Daoy (cell line): ENCODE measurements at regions not wholly inside any gene's neighbourhood (a gene's known extent, or its start where the extent isn't known, plus 50 kb on each side); places are given as distances from the start of the nearest gene placed in this dataset.
A peak's percentile ranks its signal among the peaks of the same experiment; 100 is the strongest.

Source experiments
- DNase-seq: peaks from one replicate; pipeline ENCODE4 v3.0.0-alpha.2; 2015; ENCODE audit warnings: low read depth

DNA sequence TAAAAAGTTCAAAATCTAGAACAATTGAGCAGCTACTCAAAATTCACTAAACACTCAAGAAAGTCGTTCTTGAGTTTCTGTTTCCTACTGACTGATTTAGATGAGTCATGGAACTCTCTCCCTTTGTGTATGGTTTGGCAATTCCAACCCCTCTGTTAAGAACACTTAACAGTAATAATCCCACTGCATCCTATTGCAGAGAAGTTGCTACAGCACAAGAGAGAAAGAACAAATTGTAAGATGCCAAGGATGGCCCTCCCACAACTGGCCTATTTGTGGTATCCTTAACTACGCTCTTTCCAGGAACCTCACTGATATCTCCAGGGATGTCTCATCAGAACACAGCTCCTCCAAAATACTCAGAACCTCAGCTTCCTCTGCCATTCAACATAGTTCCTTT lies 701.8 kb upstream of the TENM3 start:
- DNase-seq = no peak

DNA sequence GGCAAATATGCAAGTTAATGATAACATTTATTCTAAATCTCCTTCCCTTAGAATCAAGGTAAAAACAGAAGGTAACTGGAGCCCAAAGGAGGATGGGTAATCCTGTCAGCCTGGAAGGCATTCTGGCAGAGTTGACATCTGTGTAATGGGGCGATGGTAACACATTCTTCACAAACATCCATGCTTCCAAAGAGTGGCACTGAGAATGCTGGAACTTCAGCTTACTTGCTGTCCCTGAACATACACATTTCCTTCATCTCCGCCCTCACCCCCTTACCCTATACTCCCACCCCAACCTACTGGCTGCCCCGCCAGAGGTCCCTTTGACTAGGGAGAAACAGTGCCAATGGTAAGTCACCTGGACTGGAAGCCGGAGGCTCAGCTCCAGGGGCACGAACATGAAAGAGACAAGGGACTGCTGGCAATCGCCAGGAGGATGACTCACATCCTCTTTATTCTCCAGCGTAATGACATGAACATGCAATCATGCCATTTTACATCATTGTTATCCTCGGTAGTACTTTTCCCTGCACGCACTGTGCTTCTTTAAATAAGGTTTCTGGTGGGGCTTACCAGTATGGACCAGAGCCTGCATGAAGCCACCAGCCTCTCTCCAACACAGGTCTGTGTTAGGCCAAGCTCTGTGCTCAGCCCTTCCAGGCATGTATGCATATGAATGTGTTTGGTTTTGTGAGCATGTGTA lies 694.2 kb upstream of the TENM3 start:
- DNase-seq = peak; percentile 83

- DNase-seq = no peak
These were observed 693.5 kb upstream of the TENM3 start for GRCh38 chr4:181549576-181550188.

GRCh38 chr4:181550381-181550780 lies 692.8 kb upstream of the TENM3 start:
- no peak for DNase-seq

GRCh38 chr4:181559637-181560036 lies 683.6 kb upstream of the TENM3 start:
- no peak for DNase-seq

GRCh38 chr4:181562399-181562798 lies 680.8 kb upstream of the TENM3 start:
- no peak for DNase-seq

DNA sequence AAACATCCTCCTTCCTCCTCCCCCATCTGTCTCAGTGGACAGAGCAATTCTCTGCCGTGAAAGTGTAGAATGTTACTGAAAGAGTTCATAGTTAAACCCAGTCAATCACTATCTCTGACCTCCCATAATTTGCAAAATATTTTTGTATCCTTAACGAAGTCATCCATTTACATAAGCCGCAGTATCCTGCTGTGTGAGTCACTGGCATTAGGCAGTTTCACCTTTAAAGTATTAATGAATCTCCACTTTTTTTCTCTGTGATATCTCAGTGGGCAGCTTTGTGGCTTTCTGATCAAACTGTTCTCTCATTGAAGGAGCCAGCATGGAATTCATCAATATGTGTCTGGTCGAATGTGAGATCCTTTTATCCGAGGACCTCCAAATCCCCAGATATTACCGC lies 678.6 kb upstream of the TENM3 start:
- DNase-seq = no peak

GRCh38 chr4:181566490-181566889 lies 676.7 kb upstream of the TENM3 start:
- no peak for DNase-seq

- DNase-seq = peak; percentile 9
These were observed 673.6 kb upstream of the TENM3 start for GRCh38 chr4:181569553-181569952.

DNA sequence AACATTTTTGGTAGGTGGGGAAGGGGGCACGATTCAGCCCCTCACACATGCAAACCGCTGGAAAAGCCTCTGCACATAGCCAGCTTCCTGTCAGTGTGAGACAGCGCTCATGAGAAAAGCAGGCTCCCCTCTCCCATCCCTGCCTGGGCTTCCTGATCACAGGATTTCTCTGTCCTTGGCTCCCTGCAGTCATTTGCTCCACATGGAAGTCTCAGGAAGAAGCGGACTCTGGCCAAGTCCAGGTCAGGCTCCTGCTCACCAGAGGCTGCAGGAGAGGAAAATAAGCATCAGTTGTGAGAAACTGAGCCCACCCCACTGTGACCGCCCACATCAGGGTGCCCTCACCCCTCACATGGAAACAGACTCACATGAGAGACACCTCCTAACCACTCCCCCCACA lies 664.3 kb upstream of the TENM3 start:
- DNase-seq = no peak

- no peak for DNase-seq
These were observed 663.7 kb upstream of the TENM3 start for GRCh38 chr4:181579486-181579885.

DNA sequence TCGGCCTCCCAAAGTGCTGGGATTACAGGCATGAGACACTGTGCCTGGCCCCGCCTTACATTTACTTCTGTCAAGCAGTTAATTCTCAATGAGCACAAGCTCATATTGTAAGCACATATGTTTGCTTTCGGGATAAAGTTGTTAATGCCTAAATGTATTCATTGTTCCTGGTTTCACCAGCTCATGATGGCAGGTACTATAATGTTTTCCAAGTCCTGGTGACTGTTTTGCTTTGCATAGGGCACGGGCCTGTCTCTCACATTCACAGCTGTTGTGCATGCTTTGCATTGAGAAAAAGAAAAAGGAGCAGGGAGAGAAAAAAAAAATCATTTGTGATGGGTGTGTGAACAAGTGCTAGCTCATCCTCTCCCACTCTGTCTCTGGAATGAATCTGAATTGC lies 661.2 kb upstream of the TENM3 start:
- no peak for DNase-seq

GRCh38 chr4:181582595-181582994 lies 660.6 kb upstream of the TENM3 start:
- no peak for DNase-seq

DNA sequence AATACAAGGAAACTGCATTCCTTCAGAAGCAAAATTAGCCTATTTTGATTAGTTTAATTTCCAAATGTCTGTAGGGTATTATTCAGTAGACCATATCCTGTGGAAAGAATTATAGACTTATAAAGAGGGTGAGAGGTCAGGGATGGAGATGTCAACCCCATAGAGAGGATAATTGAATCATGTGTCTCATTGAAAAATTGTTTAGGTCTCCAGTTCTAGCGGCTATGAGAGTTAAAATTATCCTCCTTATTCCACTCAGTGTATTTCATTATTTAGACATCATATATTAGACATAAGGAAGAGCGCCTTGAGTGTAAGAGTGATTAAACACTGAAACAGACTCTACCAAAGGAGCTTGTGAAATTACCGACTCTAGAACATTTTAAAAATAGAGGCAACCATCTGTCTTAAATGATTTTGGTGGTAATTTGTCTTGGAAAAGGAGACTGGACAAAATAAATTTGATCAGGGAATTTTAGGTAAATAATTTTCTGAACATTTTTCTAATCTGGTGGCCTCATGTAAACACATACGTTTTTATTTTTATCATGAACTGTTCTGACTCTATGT lies 654.4 kb upstream of the TENM3 start:
- no peak for DNase-seq

DNA sequence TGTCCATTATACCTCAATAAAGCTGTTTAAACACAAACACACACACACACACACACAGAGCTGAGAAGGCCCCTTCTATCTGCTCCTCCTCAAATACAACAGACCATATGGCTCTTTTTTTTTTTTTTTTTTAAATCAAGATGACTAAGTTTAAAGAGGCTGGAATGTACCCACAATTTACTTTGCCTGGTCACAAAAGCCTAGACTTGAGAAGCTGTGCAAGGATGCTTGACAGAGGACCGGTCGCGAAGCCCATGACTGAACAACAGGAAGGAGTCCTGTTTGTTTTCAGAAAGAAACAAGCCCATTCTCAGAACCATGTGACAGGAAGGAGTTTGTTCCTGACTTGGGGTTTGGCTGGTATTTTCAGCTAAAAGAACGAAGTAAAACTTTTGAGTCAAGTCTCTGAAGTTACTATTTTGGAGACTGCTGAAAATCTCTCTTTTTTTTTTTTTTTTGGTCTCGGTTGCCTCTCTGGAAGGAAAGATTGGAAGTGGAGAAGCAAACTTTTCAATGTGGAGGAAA lies 650.9 kb upstream of the TENM3 start:
- DNase-seq = no peak

DNA sequence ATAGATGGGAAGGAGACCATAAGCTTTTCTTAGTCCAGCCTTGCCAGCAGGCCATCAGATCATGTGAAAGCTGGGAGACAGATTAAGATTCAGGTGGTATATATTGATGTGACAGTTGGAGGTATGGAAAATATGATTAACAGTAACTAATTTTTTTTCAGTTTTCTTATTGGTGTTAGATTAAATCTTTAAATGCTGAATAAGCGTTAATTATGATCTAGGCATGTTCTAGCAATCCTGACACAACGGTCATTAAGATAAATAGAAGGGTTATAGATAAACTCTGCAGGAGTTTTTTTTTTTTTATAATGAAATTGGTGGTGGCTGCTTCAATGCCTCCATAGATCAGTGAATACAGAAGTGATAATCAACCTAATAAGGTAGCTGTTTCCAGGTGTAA lies 649.5 kb upstream of the TENM3 start:
- DNase-seq = no peak

- no peak for DNase-seq
These were observed 649.0 kb upstream of the TENM3 start for GRCh38 chr4:181594188-181594587.

DNA sequence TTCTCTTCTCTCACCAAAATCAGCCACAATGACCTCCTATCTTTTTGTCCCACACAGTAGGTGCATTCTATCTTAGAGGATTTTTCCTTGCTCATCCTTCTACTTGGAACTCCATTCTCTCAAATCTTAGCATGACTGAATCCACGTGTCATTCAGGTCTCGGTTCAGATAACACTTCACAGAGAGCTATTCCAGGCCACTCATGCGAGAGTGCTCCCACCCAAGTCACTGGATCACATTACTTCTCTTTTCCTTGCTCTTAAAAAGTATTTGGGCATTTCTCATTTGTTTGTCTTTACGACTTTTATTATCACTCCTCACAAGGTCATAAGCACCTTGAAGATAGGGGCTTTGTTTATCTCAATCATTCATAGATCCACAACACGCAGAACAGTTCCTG lies 647.5 kb upstream of the TENM3 start:
- no peak for DNase-seq

GRCh38 chr4:181597766-181598165 lies 645.4 kb upstream of the TENM3 start:
- DNase-seq = peak; percentile 11

DNA sequence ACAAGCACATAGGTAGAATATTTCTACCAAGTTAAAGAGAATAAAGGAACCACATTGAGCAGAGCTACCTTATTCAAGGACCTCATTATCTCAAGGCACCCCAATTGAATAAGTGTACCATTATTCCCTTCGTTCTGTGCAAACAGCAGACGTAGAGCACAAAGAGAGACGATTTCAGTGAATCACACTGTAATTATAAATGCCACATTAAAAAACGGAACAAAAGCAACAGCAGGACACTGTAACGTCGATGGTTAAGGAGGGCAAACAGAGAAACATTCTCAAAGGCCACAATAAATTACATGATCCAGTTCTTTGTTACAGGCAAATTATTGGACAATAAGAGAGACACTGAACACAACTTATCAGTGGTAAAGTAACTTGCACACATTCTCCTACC lies 644.1 kb upstream of the TENM3 start:
- DNase-seq = no peak

DNA sequence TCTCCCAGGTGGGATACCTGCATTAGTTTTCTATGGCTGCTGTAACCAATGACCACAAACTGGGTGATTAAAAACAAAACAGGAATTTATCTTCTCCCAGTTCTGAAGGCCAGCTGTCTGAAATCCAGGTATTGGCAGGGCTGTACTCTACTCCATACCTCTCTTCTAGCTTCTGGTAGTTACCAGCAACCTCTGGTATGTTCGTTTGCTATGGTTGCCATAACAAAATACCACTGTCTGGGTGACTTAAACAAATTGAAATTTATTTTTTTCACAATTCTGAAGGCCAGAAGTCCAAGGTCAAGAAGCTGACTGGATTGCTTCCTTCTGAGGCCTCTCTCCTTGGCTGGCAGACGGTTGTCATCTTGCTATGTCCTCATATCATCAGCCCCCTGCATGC lies 642.1 kb upstream of the TENM3 start:
- DNase-seq = no peak

GRCh38 chr4:181604546-181604945 lies 638.7 kb upstream of the TENM3 start:
- DNase-seq = no peak

- DNase-seq = no peak
These were observed 636.9 kb upstream of the TENM3 start for GRCh38 chr4:181606300-181606699.
